ENCODE measurements at regions not wholly inside any gene's neighbourhood (a gene's known extent, or its start where the extent isn't known, plus 50 kb on each side); places are given as distances from the start of the nearest gene placed in this dataset.
"Not testable (repeated sequence)": the region's sequence is repeated elsewhere in the genome, so short reads cannot be mapped to it uniquely, and the experiment has no call there.

- ATAC-seq = no peak
- DNase-seq = no peak
- intact Hi-C loops (cut with DNase I, micrococcal nuclease) = no loop called here
Measured at GRCh38 chr9:78685471-78685870, 388.5 kb downstream of the PSAT1 start.

- no peak for DNase-seq
- intact Hi-C loops (cut with DNase I, micrococcal nuclease) = no loop called here
- no peak for ATAC-seq
Measured at GRCh38 chr9:78688796-78689195, 391.9 kb downstream of the PSAT1 start.

GRCh38 chr9:78691542-78691941, 394.6 kb downstream of the PSAT1 start:
- DNase-seq = no peak
- ATAC-seq = no peak
- intact Hi-C loops (cut with DNase I, micrococcal nuclease) = no loop called here

GRCh38 chr9:78692871-78693270, 395.9 kb downstream of the PSAT1 start:
- DNase-seq (no peak), ATAC-seq (no peak)
- intact Hi-C loops (cut with DNase I, micrococcal nuclease) = no loop called here

- ATAC-seq (no peak), DNase-seq (no peak)
- intact Hi-C loops (cut with DNase I, micrococcal nuclease) = no loop called here
Measured at GRCh38 chr9:78694974-78695373, 398.0 kb downstream of the PSAT1 start.

GRCh38 chr9:78695519-78695918, 398.6 kb downstream of the PSAT1 start:
- no peak for ATAC-seq
- intact Hi-C loops (cut with DNase I, micrococcal nuclease) = no loop called here

GRCh38 chr9:78697618-78698017, 400.7 kb downstream of the PSAT1 start:
- ATAC-seq = no peak
- intact Hi-C loops (cut with DNase I, micrococcal nuclease) = no loop called here
- no peak for DNase-seq

More at GRCh38 chr9:78695519-78695918, 398.6 kb downstream of the PSAT1 start:
- DNase-seq = no peak

GRCh38 chr9:78698371-78698770, 401.4 kb downstream of the PSAT1 start:
- intact Hi-C loops (cut with DNase I, micrococcal nuclease) = no loop called here
- ATAC-seq (no peak), DNase-seq (no peak)

GRCh38 chr9:78699217-78699616, 402.3 kb downstream of the PSAT1 start:
- DNase-seq; ATAC-seq; intact Hi-C loops (cut with DNase I, micrococcal nuclease): not testable (repeated sequence)

GRCh38 chr9:78704153-78704552, 407.2 kb downstream of the PSAT1 start:
- ATAC-seq; intact Hi-C loops (cut with DNase I, micrococcal nuclease); DNase-seq: not testable (repeated sequence)

GRCh38 chr9:78707080-78707479, 410.2 kb downstream of the PSAT1 start:
- intact Hi-C loops (cut with DNase I, micrococcal nuclease) = no loop called here
- ATAC-seq (no peak), DNase-seq (no peak)

- DNase-seq = no peak
- no peak for ATAC-seq
- intact Hi-C loops (cut with DNase I, micrococcal nuclease) = no loop called here
Measured at GRCh38 chr9:78707481-78707991, 410.6 kb downstream of the PSAT1 start.

- DNase-seq (no peak), ATAC-seq (no peak)
- intact Hi-C loops (cut with DNase I, micrococcal nuclease) = no loop called here
Measured at GRCh38 chr9:78712903-78713613, 416.1 kb downstream of the PSAT1 start.

- intact Hi-C loops (cut with DNase I, micrococcal nuclease) = no loop called here
- DNase-seq (no peak), ATAC-seq (no peak)
Measured at GRCh38 chr9:78713614-78714405, 416.9 kb downstream of the PSAT1 start.

GRCh38 chr9:78714576-78714975, 417.7 kb downstream of the PSAT1 start:
- DNase-seq (no peak), ATAC-seq (no peak)
- intact Hi-C loops (cut with DNase I, micrococcal nuclease) = no loop called here

GRCh38 chr9:78719029-78719428, 422.1 kb downstream of the PSAT1 start:
- intact Hi-C loops (cut with DNase I, micrococcal nuclease); DNase-seq; ATAC-seq: not testable (repeated sequence)

GRCh38 chr9:78724896-78725295, 428.0 kb downstream of the PSAT1 start:
- ATAC-seq (no peak), DNase-seq (no peak)
- intact Hi-C loops (cut with DNase I, micrococcal nuclease) = no loop called here

GRCh38 chr9:78725503-78725902, 428.6 kb downstream of the PSAT1 start:
- DNase-seq = no peak
- intact Hi-C loops (cut with DNase I, micrococcal nuclease) = no loop called here
- no peak for ATAC-seq

GRCh38 chr9:78745331-78745730, 448.4 kb downstream of the PSAT1 start:
- intact Hi-C loops (cut with DNase I, micrococcal nuclease) = no loop called here
- ATAC-seq (no peak), DNase-seq (no peak)

- DNase-seq = no peak
- no peak for ATAC-seq
- intact Hi-C loops (cut with DNase I, micrococcal nuclease) = no loop called here
Measured at GRCh38 chr9:78746010-78746409, 449.1 kb downstream of the PSAT1 start.

All from left colon (tissue), 2 donors.